HG03064 (cell line): ENCODE measurements at regions not wholly inside any gene's neighbourhood (a gene's known extent, or its start where the extent isn't known, plus 50 kb on each side); places are given as distances from the start of the nearest gene placed in this dataset.

Experiments
- ATAC-seq: cut with Tn5 transposase; IDR thresholded peaks from one replicate; pipeline ENCODE4 v1.9.1; 2021; ENCODE audit warnings: low read depth; ENCODE audit not compliant: unreplicated experiment

DNA sequence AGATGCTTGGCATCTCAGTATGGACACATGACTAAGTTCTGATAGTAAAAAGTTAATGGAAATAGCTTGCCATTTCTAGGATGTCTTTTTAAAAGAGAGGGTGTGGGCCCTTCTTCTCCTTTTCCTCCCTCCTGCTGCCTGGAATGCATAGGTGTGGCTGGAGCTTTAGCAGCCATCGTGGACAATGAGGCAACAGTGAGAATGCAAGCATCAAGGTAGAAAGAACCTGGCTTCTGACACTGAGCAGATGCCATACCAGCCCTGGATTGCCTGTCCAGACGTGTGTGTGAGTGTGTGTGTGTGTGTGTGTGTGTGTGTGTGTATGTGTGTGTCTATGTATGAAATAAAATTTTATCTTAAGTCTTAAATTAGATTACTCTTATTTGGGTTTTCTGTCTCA lies 660.1 kb downstream of the XIRP2 start:
- ATAC-seq = no peak

DNA sequence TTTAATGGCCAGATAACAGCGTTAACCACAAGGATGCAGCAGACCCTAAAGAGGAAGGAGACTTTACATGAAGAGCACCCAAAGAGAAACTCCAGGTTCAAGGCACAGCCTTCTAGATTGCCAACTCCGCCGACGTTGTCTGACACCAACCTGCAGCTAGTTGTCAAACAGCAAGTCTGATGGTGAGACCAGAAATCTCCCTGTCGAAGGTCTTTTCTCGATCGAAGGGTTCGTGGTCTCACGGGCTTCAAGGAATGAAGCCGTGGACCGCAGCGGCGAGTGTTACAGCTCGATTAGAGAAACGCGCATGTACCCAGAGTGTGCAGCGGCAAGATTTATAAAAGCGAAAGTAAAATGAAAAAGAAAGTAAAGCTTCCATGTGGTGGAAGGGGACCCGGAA lies 656.3 kb downstream of the XIRP2 start:
- no peak for ATAC-seq

DNA sequence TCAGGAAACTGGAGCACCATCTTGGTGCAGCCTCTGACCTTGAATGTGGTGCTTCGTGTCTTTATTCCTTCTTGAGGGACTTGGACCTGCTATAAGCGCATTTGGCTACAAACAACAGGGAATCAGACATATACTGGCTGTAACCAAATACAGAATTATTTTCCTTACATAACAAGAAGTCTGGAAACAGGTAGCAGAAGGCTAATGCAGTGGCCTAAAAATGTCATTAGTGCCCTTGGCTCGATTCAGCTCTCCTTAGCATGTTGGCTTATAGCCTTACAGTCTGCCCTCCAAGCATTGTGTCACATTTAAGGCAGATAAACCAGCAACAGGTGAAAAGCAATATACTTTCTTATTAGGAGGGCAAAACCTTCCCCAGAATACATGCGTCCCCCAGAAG lies 655.4 kb downstream of the XIRP2 start:
- ATAC-seq = no peak

DNA sequence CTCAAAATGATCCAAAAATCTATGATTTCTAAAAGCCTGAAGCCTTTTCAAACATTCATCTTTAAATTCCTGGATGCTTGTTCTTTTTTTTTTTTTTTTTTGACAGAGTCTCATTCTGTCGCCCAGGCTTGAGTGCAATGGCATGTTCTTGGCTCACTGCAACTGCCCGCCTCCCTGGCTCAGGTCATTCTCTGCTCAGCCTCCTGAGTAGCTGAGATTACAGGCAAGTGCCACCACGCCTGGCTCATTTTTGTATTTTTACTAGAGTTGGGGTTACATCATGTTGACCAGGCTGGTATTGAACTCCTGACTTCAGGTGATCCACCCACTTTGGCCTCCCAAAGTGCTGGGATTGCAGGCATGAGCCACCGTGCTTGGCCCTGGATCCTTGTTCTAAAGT lies 649.5 kb downstream of the XIRP2 start:
- no peak for ATAC-seq

DNA sequence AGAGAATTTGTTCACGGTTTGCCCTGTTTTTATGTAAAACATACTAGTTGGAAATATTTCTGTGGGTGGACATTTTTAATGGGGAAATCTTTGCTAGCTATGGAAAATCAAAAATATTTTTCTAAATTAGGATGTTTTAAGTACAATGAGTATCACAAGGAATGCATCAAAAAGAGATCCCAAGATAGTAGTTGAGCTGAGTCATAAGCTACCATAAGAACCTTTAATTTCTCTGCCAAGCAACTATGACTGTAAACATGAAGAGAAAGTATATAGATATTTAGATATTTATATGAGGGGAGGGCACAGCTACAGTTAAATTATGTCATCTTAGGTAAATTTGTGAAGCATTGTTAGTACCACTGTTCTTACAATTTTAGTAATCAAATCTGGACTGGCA lies 646.2 kb downstream of the XIRP2 start:
- ATAC-seq = no peak

DNA sequence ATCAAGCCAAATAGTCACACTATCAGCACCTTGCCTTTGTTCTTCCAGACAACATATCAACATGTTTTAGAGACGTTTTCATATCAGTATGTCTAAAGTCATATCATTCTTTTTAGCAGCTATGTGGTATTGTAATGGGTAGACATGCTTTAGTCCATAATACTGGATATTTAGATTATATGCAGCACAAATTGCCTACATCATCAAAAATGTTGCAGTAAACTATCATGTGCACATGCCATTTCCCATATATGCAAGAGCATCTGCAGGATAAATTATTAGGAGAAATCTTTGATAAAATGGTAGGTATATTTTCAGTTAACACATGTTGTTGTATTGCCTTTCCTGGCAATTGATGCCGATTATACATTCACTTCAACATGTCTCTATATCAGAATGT lies 636.5 kb downstream of the XIRP2 start:
- no peak for ATAC-seq

DNA sequence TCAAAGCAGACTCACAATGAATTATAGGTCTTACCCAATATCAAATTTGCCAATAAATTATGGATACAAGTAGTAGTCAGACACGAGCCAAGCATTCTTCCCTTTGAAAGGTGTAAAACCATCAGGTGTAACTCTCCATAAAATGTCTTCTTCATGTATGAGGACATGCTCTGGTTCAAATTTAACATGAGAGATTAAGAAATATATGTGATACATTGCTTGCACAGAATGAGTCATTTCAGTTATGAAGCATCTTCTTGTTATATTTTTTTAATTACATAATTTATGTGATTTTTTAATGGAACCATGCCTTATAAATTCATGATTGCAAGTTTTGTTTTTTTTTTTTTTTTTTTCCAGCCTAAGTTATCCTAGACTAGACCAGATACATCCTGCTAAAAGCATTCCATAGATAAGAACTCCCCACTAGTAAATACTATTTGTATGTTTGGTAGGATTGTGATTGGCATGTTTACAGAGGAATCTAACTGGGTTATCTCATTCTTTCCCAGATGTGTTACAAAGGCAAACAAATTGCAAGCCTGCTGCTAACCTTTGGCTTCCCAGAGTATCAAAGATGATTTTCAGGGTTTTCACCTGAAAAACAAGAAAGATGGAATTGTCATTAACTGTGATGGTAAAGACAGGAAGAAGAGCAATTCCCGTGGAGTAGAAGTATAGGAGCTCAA lies 621.9 kb downstream of the XIRP2 start:
- no peak for ATAC-seq

DNA sequence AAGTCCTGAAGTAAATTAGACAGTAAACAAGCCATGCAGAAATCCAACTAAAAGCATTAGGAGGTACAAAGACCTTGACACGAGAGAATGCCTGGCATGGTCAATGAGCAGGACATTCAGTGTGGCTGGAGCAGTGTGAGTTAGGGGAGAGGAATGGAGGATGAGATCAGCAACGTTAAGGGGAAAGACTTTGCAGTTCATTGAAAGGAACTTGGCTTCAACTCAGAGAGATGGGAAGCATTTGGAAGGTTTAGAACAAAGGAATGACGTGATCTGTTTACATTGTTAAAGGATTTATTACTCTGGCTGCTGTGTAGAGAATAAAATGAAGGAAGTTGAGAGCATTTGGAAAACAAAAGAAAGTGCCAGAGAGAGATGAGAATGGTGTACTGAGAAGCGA lies 621.3 kb downstream of the XIRP2 start:
- no peak for ATAC-seq

DNA sequence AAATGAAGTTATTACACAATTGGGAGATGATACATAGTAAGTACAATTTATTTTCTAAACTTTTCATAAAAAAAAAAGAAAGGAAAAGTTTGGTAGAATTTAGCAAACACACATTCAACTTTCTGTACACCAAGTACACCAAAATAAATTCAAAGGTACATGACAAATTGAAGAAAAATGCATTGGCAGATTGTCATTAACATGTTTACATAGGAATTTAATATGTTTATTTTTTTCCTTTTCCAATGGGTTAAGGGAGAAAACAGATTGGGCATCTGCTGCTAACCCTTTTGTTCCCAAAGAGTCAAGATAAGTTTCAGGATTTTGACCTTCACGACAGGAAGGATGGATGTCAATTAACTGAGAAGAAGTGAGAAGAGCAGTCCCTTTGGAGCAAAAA lies 620.4 kb downstream of the XIRP2 start:
- no peak for ATAC-seq

DNA sequence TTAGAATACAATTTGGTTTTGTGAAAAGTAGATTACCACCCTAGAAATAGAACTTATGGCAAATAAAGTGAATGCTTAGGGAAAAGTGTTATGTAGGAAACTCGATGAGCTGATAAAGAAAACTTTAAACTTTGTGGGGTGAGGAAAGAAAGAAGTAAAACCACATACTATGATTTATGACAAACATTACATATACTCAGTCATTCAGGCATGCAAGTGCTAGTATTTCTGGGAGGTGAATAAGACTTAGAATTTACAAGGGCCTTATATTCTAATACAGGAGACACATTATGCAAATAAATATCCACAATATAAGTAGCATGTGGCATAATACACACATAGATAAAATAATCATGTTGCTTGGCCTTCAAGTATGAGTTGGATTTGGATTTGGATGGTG lies 618.1 kb downstream of the XIRP2 start:
- no peak for ATAC-seq

DNA sequence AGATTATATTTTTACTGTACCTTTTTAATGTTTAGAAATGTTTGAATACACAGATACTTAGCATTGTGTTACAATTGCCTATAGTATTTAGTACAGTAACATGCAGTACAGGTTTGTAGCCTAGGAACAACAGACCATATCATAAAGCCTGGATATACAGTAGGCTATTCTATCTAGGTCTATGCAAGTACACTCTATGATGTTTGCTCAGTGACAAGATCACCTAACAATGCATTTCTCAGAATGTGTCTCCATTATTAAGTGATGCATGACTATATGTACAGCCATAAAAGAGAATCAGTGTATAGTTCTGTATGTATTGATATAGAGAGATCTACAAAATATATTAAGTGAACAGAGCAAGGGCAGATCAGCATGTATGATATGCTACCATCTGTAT lies 616.4 kb downstream of the XIRP2 start:
- ATAC-seq = no peak

DNA sequence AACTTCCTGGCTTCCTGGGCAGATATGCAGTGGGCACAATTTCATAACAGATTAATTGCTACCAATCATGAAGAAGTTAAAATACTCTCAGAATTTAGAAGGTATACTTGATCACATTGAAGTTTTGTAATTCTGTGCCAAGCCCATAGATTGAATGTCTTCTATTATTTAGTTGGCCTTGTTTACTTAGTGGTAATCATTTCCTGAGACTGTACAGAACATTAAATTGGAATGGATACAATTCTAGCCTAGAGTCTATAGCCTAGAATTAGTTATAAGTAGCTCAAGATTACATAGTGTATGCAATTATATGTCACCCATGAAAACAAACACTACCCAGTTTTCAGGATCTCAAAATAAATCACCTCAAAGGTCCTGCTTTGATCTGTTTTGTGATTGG lies 615.8 kb downstream of the XIRP2 start:
- ATAC-seq = no peak

DNA sequence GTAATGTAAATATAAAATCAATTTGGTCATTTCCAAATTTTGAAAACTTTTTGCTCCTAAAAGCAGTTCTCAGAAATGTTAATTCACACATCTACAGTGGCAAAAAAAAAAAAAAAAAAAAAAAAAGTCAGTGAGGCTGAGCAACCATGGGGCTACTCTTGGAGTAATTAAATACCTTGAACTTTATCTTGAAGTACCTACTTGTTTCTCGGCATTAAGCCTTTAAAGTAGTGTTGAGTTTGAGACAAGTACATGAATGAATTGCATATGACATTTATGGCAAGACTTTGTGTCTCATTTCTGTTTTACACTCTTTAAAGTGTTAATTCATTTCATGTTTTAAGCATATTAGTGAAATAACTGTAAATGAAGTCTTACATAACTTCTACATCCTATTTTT lies 613.3 kb downstream of the XIRP2 start:
- ATAC-seq = no peak

DNA sequence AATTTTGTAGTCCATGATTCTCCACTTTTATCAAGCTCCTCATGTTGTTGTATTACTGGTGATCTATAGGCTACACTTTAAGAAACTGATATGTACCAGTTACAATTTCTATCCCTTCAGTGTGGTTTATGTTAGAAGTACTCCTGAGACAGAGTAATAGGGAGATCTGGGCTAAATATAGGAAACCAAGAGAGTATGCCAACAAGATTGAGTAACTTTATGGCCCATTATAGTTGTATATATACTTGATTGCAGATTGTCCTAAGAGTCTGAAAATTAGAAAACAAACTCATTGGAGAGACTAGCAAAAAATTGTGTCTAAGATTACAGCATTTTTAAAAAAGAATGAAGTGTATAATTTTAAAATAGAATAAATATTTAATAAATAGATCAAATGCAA lies 605.6 kb downstream of the XIRP2 start:
- no peak for ATAC-seq

DNA sequence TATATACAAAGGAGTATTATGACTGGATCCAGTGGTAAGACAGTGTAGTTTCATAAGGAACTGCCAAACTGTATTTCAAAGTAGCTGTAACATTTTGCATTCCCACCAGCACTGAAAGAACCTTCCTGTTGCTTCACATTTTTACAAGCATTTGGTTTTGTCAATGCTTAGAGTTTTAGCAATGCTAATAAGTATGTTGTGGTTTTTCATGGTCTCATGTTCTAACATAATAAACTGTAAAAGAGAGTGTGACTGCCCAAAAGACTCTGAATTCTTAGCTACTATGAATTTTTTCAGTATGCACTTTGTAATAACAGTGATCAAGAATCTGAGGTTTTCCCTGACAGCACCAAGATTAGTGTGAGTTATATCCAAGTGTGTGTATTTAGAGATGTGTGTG lies 604.2 kb downstream of the XIRP2 start:
- no peak for ATAC-seq

DNA sequence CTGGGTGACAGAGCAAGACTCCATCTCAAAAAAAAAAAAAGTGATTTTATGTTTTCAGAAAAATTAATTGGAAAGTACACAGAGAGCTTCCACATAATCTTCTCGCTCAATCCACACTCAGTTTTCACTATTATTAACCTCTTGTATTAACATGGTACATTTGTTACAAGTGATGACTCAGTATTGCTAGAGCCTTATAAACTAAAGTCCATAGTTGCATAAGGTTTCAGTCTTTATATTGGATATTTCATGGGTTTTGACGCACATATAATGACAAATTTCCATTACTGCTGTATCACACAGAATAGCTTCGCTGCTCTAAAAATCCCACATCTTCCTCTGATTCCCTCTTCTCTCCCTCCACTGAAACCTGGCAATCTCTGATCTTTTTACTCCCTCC lies 603.5 kb downstream of the XIRP2 start:
- no peak for ATAC-seq

DNA sequence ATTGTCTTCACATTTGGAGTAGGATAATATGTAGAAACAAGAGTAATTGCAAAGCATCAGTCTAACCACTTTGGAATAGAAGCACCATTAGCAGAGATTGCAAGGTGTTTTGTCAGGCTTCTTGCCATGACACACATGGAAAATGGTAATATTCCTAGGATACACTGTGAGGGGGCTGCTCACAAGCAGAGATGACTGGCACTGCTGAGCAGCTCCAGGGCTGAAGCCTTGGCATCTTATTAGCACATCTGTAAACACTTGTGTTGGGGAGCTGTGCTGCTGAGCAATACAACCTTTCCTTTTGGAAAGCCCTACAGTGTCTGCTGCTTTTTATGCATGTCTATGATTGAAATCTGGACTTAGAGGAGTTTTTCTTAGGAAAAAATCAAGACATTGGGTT lies 602.2 kb downstream of the XIRP2 start:
- ATAC-seq = no peak

DNA sequence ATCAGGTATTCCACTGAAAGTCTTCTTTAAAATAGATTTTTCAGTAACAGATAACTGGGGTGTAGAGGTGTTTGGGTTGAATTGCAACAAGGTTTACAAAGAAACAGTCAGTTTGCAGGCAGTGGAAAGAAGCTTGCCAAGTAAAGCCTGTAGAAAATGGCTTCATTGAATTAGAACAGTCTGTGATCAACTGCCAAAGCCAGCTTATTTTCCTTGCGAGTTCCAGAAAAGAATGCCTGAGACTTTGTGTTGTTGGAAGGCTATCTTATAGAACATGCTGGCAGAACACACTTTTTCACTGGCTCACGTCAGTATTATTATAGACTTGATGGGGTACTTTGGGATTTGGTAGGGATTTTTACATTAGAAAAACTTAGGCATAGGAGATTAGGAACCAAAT lies 601.0 kb downstream of the XIRP2 start:
- ATAC-seq = no peak

DNA sequence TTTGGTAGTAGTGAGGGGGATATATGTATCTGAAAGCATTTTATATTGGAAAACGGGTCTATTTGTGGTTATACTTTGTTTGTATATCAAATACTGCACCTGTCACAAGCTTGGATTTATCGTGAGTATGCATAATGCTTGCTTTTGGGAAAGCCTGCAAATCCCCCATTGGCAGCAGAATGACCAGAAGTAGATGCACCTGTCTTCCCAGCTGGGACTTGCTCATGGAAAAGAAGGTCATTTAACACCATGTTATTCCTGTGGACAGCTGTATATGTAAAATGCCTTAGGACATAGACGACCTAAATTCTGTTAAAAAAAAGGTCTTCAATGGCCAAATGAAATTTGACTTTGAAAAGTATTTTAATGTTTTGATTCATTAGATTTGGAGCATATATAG lies 599.4 kb downstream of the XIRP2 start:
- no peak for ATAC-seq

DNA sequence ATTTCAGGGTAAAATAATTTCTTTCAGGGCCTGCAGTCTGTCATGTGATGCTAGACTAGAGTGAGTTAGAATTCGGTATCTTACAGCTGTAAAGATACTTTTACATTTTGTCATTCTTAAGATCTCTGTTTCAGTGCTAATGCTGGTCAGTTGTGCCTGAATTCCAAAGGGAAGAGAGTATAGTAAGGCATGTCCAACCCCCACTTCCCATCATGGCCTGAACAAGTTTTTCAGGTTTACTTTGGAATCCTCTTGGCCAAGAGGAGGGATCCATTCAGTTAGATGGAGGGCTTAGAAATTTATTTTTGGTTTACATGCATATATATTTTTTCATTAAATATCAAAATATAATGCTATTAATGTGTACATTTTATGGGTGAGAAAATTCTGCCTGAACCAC lies 596.6 kb downstream of the XIRP2 start:
- no peak for ATAC-seq

DNA sequence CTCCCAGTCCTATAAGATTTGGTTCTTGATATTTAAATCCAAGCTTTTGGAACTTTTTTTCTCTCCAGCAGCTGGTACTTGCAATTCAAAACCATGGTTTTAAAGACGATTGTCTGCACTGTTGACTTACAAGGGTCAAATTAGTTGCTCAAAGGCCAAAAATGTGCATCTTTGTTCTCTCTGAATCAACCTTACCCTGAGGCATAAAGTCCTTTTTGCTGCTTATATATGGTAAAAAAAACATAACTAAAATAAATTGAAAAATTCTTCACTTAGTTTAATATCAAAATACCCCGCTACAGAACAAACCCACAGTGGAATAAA lies 592.7 kb downstream of the XIRP2 start:
- ATAC-seq = no peak

DNA sequence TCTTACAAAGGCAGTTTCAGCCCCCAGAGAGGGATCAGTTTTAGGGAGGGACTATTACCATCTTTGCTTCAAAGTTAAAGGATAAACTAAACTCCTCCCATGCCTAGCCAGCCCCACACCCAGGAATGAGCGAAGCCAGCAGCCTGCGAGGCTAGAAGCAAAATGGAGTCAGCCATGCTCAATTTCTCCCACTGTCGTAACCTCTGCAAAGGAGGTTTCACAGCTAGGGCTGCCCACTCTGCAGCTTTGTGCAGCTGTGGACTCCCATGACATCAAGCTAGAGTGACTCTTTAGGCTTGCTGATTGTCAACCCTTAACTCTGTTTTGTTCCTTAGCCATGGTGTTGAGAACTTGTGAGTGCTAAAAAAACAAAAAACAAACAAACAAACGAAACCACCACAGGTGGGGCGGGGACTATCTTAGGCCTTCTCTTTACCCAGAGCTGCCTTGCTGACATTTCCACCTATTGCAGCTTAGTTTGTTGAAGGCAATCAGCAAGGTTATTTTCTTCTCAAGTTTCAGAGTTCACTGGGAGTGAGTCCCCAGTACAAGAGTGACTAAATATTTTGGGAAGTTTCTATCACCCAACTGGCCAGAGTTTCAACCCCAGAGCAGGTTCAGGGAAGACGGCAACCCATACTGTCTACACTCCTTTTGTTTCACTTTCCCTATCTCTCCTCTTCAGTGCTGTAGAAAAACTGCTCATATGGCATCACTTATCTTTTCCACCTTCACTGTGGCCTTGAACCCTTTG lies 592.1 kb downstream of the XIRP2 start:
- ATAC-seq = no peak

DNA sequence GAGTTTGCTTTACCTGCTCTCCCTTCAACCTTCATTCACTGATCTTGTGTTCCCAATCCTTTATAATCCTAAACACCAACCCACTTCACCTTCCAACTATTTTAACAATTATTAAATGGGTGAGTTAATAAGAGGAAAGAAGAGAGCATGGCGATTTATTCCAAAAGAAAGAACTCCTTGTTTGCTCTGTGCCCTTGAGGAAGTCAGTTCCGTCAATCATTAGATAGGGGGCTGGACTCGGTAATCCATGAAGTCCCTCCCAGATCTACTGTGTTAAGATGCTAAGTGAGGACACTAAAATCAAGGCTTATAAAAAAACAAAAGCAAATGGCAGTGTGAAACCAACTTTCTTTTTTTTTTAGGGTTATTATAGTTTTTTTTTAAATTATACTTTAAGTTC lies 589.9 kb downstream of the XIRP2 start:
- ATAC-seq = no peak
